ENCODE measurements at regions not wholly inside any gene's neighbourhood (a gene's known extent, or its start where the extent isn't known, plus 50 kb on each side); places are given as distances from the start of the nearest gene placed in this dataset.
"Not testable (repeated sequence)": the region's sequence is repeated elsewhere in the genome, so short reads cannot be mapped to it uniquely, and the experiment has no call there.

DNA sequence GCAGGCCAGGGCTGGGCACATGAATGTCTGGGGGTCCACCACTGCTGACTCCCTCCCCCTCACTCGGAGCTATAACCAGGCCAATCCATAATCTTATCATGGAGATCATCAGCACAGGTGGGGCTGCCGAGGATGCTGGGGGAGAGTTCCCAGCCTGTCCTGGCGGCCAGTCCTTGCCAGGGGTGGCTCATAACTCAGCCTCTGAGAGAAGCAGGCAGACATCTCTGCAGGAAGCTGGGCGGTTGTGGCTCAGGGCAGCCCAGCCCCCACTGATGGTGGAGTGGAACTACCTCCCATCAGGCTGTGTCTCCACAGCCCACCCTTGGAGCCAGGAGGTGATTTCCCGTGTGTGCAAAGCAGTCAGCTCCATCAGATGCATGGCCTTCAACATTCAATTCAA, 109.4 kb upstream of the ZNF92 start:
- intact Hi-C loops (cut with micrococcal nuclease; ENCODE audit: unreplicated experiment) = no loop called here
- Histone ChIP-seq H3K27me3 (ENCODE audit: control insufficient read depth, insufficient read depth, low read length) (no peaks in the 10 kb centered on the region), H3K36me3 (ENCODE audit: control insufficient read depth, insufficient read depth, low read length) (no peaks in the 10 kb centered on the region), H3K4me3 (ENCODE audit: low read depth in 2 of 2, low read length in 2 of 2) (no peak overlapping the region), H3K27ac (ENCODE audit: low read length) (no peak overlapping the region), H3K4me1 (ENCODE audit: control insufficient read depth, insufficient read depth, low read length) (no peaks in the 10 kb centered on the region), H3K9me3 (ENCODE audit: control insufficient read depth, insufficient read depth, low read depth, low read length) (no peaks in the 10 kb centered on the region)
- no peak for TF ChIP-seq POLR2AphosphoS5 (IDR thresholded peaks at IDR 0.05; ENCODE audit: low read depth, low read length)
- TF ChIP-seq, protein P1, sequence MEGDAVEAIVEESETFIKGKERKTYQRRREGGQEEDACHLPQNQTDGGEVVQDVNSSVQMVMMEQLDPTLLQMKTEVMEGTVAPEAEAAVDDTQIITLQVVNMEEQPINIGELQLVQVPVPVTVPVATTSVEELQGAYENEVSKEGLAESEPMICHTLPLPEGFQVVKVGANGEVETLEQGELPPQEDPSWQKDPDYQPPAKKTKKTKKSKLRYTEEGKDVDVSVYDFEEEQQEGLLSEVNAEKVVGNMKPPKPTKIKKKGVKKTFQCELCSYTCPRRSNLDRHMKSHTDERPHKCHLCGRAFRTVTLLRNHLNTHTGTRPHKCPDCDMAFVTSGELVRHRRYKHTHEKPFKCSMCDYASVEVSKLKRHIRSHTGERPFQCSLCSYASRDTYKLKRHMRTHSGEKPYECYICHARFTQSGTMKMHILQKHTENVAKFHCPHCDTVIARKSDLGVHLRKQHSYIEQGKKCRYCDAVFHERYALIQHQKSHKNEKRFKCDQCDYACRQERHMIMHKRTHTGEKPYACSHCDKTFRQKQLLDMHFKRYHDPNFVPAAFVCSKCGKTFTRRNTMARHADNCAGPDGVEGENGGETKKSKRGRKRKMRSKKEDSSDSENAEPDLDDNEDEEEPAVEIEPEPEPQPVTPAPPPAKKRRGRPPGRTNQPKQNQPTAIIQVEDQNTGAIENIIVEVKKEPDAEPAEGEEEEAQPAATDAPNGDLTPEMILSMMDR (IDR thresholded peaks at IDR 0.05) = no peak
- TF ChIP-seq, protein P2, sequence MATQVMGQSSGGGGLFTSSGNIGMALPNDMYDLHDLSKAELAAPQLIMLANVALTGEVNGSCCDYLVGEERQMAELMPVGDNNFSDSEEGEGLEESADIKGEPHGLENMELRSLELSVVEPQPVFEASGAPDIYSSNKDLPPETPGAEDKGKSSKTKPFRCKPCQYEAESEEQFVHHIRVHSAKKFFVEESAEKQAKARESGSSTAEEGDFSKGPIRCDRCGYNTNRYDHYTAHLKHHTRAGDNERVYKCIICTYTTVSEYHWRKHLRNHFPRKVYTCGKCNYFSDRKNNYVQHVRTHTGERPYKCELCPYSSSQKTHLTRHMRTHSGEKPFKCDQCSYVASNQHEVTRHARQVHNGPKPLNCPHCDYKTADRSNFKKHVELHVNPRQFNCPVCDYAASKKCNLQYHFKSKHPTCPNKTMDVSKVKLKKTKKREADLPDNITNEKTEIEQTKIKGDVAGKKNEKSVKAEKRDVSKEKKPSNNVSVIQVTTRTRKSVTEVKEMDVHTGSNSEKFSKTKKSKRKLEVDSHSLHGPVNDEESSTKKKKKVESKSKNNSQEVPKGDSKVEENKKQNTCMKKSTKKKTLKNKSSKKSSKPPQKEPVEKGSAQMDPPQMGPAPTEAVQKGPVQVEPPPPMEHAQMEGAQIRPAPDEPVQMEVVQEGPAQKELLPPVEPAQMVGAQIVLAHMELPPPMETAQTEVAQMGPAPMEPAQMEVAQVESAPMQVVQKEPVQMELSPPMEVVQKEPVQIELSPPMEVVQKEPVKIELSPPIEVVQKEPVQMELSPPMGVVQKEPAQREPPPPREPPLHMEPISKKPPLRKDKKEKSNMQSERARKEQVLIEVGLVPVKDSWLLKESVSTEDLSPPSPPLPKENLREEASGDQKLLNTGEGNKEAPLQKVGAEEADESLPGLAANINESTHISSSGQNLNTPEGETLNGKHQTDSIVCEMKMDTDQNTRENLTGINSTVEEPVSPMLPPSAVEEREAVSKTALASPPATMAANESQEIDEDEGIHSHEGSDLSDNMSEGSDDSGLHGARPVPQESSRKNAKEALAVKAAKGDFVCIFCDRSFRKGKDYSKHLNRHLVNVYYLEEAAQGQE (IDR thresholded peaks at IDR 0.05; ENCODE audit: insufficient read depth in 1 of 2, low read depth in 2 of 2, low read length in 1 of 2) = no peak
- TF ChIP-seq TCF7L2 (IDR thresholded peaks at IDR 0.05; ENCODE audit: low read depth, low read length) = no peak
- TF ChIP-seq SIN3A (IDR thresholded peaks at IDR 0.05; ENCODE audit: borderline replicate concordance, insufficient read depth, low read depth, low read length) = no peak
- ChIA-PET POLR2A (no interaction called here), CTCF (no interaction called here)
- ATAC-seq (no peak), DNase-seq (ENCODE audit: low read depth, low spot score) (no peak)
- in situ Hi-C loops (cut with HindIII; ENCODE audit: low pct_unique_long_range_greater_than_20kb, low sequenced_read_pairs) = no loop called here
- no TSS peak for BruUV-seq (replicated peaks)

DNA sequence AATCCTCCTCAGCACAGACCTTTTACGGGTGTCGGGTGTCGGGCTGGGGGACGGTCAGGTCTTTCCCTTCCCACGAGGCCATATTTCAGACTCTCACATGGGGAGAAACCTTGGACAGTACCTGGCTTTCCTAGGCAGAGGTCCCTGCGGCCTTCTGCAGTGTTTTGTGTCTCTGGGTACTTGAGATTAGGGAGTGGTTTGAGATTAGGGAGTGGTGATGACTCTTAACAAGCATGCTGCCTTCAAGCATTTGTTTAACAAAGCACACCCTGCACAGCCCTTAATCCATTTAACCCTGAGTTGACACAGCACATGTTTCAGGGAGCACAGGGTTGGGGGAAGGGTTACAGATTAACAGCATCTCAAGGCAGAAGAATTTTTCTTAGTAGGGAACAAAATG, 113.0 kb upstream of the ZNF92 start:
- ATAC-seq; in situ Hi-C loops (cut with HindIII; ENCODE audit: low pct_unique_long_range_greater_than_20kb, low sequenced_read_pairs); H3K4me3 ChIP-seq (ENCODE audit: low read depth in 2 of 2, low read length in 2 of 2); H3K27me3 ChIP-seq (ENCODE audit: control insufficient read depth, insufficient read depth, low read length); CTCF ChIA-PET; H3K36me3 ChIP-seq (ENCODE audit: control insufficient read depth, insufficient read depth, low read length); H3K9me3 ChIP-seq (ENCODE audit: control insufficient read depth, insufficient read depth, low read depth, low read length); BruUV-seq (replicated peaks); H3K27ac ChIP-seq (ENCODE audit: low read length); POLR2A ChIA-PET; DNase-seq (ENCODE audit: low read depth, low spot score); H3K4me1 ChIP-seq (ENCODE audit: control insufficient read depth, insufficient read depth, low read length); intact Hi-C loops (cut with micrococcal nuclease; ENCODE audit: unreplicated experiment): not testable (repeated sequence)

DNA sequence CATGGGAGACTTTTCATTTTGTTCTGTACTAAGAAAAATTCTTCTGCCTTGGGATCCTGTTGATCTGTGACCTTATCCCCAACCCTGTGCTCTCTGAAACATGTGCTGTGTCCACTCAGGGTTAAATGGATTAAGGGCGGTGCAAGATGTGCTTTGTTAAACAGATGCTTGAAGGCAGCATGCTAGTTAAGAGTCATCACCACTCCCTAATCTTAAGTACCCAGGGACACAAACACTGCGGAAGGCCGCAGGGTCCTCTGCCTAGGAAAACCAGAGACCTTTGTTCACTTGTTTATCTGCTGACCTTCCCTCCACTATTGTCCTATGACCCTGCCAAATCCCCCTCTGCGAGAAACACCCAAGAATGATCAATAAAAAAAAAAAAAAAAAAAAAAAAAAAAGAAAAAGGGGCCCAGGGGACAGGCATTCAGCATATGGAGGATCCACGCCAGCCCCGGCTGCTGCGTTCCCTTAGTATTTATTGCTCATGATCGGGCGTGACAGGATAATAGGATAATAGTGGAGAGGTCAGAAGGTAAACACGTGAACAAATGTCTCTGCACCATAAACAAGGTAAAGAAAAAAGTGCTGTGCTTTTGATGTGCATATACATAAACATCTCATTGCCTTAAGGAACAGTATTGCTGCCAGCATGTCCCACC, 113.7 kb upstream of the ZNF92 start:
- not testable (repeated sequence) for ATAC-seq

More for the DNA sequence above, 113.7 kb upstream of the ZNF92 start:
- intact Hi-C loops (cut with micrococcal nuclease; ENCODE audit: unreplicated experiment); H3K4me1 ChIP-seq (ENCODE audit: control insufficient read depth, insufficient read depth, low read length); H3K4me3 ChIP-seq (ENCODE audit: low read depth in 2 of 2, low read length in 2 of 2); in situ Hi-C loops (cut with HindIII; ENCODE audit: low pct_unique_long_range_greater_than_20kb, low sequenced_read_pairs); CTCF ChIA-PET; POLR2A ChIA-PET; DNase-seq (ENCODE audit: low read depth, low spot score); H3K27me3 ChIP-seq (ENCODE audit: control insufficient read depth, insufficient read depth, low read length); H3K27ac ChIP-seq (ENCODE audit: low read length); H3K9me3 ChIP-seq (ENCODE audit: control insufficient read depth, insufficient read depth, low read depth, low read length); BruUV-seq (replicated peaks); H3K36me3 ChIP-seq (ENCODE audit: control insufficient read depth, insufficient read depth, low read length): not testable (repeated sequence)
